H1 (cell line): ENCODE measurements at regions not wholly inside any gene's neighbourhood (a gene's known extent, or its start where the extent isn't known, plus 50 kb on each side); places are given as distances from the start of the nearest gene placed in this dataset.

Experiments used
- EZH2 ChIP-seq: fragments of 200-600 bp; sonication (generic); IDR thresholded peaks from 2 replicates; pipeline ENCODE4 v1.7.1; 2012; ENCODE audit warnings: low read depth, mild to moderate bottlenecking, moderate library complexity, low read length, inconsistent platforms; ENCODE audit not compliant: severe bottlenecking
- FOSL1 ChIP-seq: IDR thresholded peaks from 2 replicates; pipeline ENCODE4 v1.6.1; 2011; ENCODE audit warnings: mild to moderate bottlenecking, low read depth, low read length, moderate library complexity; ENCODE audit not compliant: insufficient read depth
- POLR2A ChIP-seq, 2 experiments: IDR thresholded peaks; 1 replicate in 1 of 2; 2 replicates in 1 of 2; pipeline ENCODE4 v1.6.1; 2011; ENCODE audit warnings: low read depth in 2 of 2, low read length in 2 of 2, mild to moderate bottlenecking in 2 of 2; ENCODE audit errors: control extremely low read depth in 1 of 2
- POLR2AphosphoS5 ChIP-seq: IDR thresholded peaks from 2 replicates; pipeline ENCODE4 v1.6.1; 2011; ENCODE audit warnings: low read depth, low read length
- YY1 ChIP-seq: IDR thresholded peaks from 2 replicates; pipeline ENCODE4 v1.6.1; 2011; ENCODE audit warnings: low read depth, mild to moderate bottlenecking, low read length
- TF ChIP-seq, protein P1 (sequence below), 3 experiments: IDR thresholded peaks; 1 replicate in 2 of 3; 2 replicates in 1 of 3; pipeline versions ENCODE4 v1.5.1 to v1.6.1; 2011; ENCODE audit warnings: low read length in 3 of 3, mild to moderate bottlenecking in 3 of 3, inconsistent platforms in 2 of 3, low read depth in 1 of 3, moderate library complexity in 1 of 3; ENCODE audit not compliant: insufficient read depth in 1 of 3; ENCODE audit errors: control extremely low read depth in 1 of 3
- TF ChIP-seq, protein P2 (sequence below): IDR thresholded peaks from 2 replicates; pipeline ENCODE4 v1.6.1; 2012; ENCODE audit warnings: inconsistent platforms

GRCh38 chr5:167661605-167662004, 629.8 kb upstream of the WWC1 start:
- TF ChIP-seq EZH2 = no peak
- no peak for TF ChIP-seq POLR2AphosphoS5
- TF ChIP-seq, protein P1, sequence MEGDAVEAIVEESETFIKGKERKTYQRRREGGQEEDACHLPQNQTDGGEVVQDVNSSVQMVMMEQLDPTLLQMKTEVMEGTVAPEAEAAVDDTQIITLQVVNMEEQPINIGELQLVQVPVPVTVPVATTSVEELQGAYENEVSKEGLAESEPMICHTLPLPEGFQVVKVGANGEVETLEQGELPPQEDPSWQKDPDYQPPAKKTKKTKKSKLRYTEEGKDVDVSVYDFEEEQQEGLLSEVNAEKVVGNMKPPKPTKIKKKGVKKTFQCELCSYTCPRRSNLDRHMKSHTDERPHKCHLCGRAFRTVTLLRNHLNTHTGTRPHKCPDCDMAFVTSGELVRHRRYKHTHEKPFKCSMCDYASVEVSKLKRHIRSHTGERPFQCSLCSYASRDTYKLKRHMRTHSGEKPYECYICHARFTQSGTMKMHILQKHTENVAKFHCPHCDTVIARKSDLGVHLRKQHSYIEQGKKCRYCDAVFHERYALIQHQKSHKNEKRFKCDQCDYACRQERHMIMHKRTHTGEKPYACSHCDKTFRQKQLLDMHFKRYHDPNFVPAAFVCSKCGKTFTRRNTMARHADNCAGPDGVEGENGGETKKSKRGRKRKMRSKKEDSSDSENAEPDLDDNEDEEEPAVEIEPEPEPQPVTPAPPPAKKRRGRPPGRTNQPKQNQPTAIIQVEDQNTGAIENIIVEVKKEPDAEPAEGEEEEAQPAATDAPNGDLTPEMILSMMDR (IDR thresholded peaks at IDR 0.05; ENCODE audit: control extremely low read depth in 1 of 3, insufficient read depth in 1 of 3, low read depth in 1 of 3, low read length in 3 of 3) = no peak
- no peak for TF ChIP-seq POLR2A (IDR thresholded peaks at IDR 0.05; ENCODE audit: control extremely low read depth in 1 of 2, low read depth in 2 of 2, low read length in 2 of 2)
- TF ChIP-seq, protein P2, sequence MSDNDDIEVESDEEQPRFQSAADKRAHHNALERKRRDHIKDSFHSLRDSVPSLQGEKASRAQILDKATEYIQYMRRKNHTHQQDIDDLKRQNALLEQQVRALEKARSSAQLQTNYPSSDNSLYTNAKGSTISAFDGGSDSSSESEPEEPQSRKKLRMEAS = no peak
- no peak for TF ChIP-seq FOSL1
- TF ChIP-seq YY1 = no peak
